H9 (cell line): ENCODE measurements at regions not wholly inside any gene's neighbourhood (a gene's known extent, or its start where the extent isn't known, plus 50 kb on each side); places are given as distances from the start of the nearest gene placed in this dataset.

Source experiments
- DNase-seq: peaks from one replicate; pipeline ENCODE4 v3.0.0-alpha.2; 2017
- H2AFZ ChIP-seq: one replicate; pipeline ENCODE4 v1.6.1; 2013; ENCODE audit warnings: mild to moderate bottlenecking, low read length, control low read depth, moderate library complexity
- H2AK5ac ChIP-seq: 2 replicates; pipeline ENCODE4 v1.6.1; 2013; ENCODE audit warnings: low read length, control low read depth, mixed read lengths; ENCODE audit not compliant: insufficient read length
- H2BK120ac ChIP-seq: one replicate; pipeline ENCODE4 v1.6.1; 2013; ENCODE audit warnings: low read depth, mild to moderate bottlenecking, low read length, control low read depth, inconsistent platforms; ENCODE audit not compliant: poor library complexity, severe bottlenecking
- H2BK12ac ChIP-seq: 2 replicates; pipeline ENCODE4 v1.6.1; 2013; ENCODE audit warnings: low read length, control low read depth, mixed read lengths, low read depth; ENCODE audit not compliant: insufficient read length
- H2BK15ac ChIP-seq: 2 replicates; pipeline ENCODE4 v1.6.1; 2013; ENCODE audit warnings: low read depth, low read length, control low read depth
- H2BK20ac ChIP-seq: one replicate; pipeline ENCODE4 v1.6.1; 2013; ENCODE audit warnings: low read depth, mild to moderate bottlenecking, low read length, control low read depth, inconsistent platforms; ENCODE audit not compliant: poor library complexity, severe bottlenecking
- H2BK5ac ChIP-seq: 2 replicates; pipeline ENCODE4 v1.6.1; 2013; ENCODE audit warnings: low read length, control low read depth, mixed read lengths; ENCODE audit not compliant: insufficient read length
- H3K14ac ChIP-seq: 2 replicates; pipeline ENCODE4 v1.6.1; 2013; ENCODE audit warnings: low read length, control low read depth; ENCODE audit not compliant: insufficient read depth
- H3K18ac ChIP-seq: 2 replicates; pipeline ENCODE4 v1.6.1; 2013; ENCODE audit warnings: low read depth, mild to moderate bottlenecking, mixed read lengths, low read length, control low read depth; ENCODE audit not compliant: insufficient read length
- H3K23ac ChIP-seq: 2 replicates; pipeline ENCODE4 v1.6.1; 2013; ENCODE audit warnings: low read length, control low read depth, mixed read lengths, low read depth; ENCODE audit not compliant: insufficient read length
- H3K23me2 ChIP-seq: 2 replicates; pipeline ENCODE4 v1.6.1; 2013; ENCODE audit warnings: low read depth, mild to moderate bottlenecking, mixed read lengths, low read length, control low read depth; ENCODE audit not compliant: insufficient read length, poor library complexity, severe bottlenecking
- H3K27ac ChIP-seq: 2 replicates; pipeline ENCODE4 v1.5.1; 2013; ENCODE audit warnings: low read length, control low read depth, mixed read lengths, low read depth; ENCODE audit not compliant: insufficient read length
- H3K27me3 ChIP-seq: 2 replicates; pipeline ENCODE4 v1.6.1; 2013; ENCODE audit warnings: low read length, control low read depth, inconsistent platforms; ENCODE audit not compliant: insufficient read depth
- H3K4ac ChIP-seq: 2 replicates; pipeline ENCODE4 v1.6.1; 2013; ENCODE audit warnings: low read depth, mild to moderate bottlenecking, control low read depth, inconsistent platforms, low read length, moderate library complexity
- H3K4me1 ChIP-seq: 2 replicates; pipeline ENCODE4 v1.6.1; 2013; ENCODE audit warnings: low read length, control low read depth, inconsistent platforms; ENCODE audit not compliant: insufficient read depth
- H3K4me2 ChIP-seq: 2 replicates; pipeline ENCODE4 v1.6.1; 2013; ENCODE audit warnings: low read length, control low read depth, mixed read lengths; ENCODE audit not compliant: insufficient read length, insufficient read depth
- H3K56ac ChIP-seq: 2 replicates; pipeline ENCODE4 v1.6.1; 2013; ENCODE audit warnings: low read depth, mild to moderate bottlenecking, mixed read lengths, low read length, control low read depth; ENCODE audit not compliant: insufficient read length
- H3K79me1 ChIP-seq: 2 replicates; pipeline ENCODE4 v1.6.1; 2013; ENCODE audit warnings: low read depth, mild to moderate bottlenecking, moderate library complexity, low read length, control low read depth, inconsistent platforms; ENCODE audit not compliant: insufficient read depth, poor library complexity, severe bottlenecking
- H3K79me2 ChIP-seq: 2 replicates; pipeline ENCODE4 v1.6.1; 2013; ENCODE audit warnings: low read length, control low read depth, inconsistent platforms; ENCODE audit not compliant: insufficient read depth
- H3K9ac ChIP-seq: 2 replicates; pipeline ENCODE4 v1.6.1; 2013; ENCODE audit warnings: low read length, control low read depth, mixed read lengths; ENCODE audit not compliant: insufficient read length; ENCODE audit errors: extremely low read depth
- H3K9me3 ChIP-seq: one replicate; pipeline ENCODE4 v1.6.1; 2013; ENCODE audit warnings: low read depth, low read length, inconsistent platforms; ENCODE audit not compliant: control insufficient read depth
- H3T11ph ChIP-seq: one replicate; pipeline ENCODE4 v1.6.1; 2013; ENCODE audit warnings: mild to moderate bottlenecking, low read length, control low read depth, inconsistent platforms
- H4K20me1 ChIP-seq: one replicate; pipeline ENCODE4 v1.6.1; 2013; ENCODE audit not compliant: control insufficient read depth, insufficient read length, insufficient read depth
- H4K5ac ChIP-seq: 2 replicates; pipeline ENCODE4 v1.6.1; 2013; ENCODE audit warnings: low read depth, mild to moderate bottlenecking, mixed read lengths, low read length, control low read depth; ENCODE audit not compliant: insufficient read length
- H4K8ac ChIP-seq: replicated peaks from 2 replicates; pipeline ENCODE4 v1.6.1; 2013; ENCODE audit warnings: low read length, control low read depth, mixed read lengths, low read depth; ENCODE audit not compliant: insufficient read length
- H4K91ac ChIP-seq: 2 replicates; pipeline ENCODE4 v1.6.1; 2013; ENCODE audit warnings: low read depth, mild to moderate bottlenecking, moderate library complexity, mixed read lengths, low read length, control low read depth; ENCODE audit not compliant: insufficient read length
- H3K27ac Mint-ChIP-seq, 3 experiments: 2 replicates in 2 of 3; 3 replicates in 1 of 3; pipeline ENCODE4 v1.8.0; 2020 to 2021; ENCODE audit warnings: mixed read lengths in 3 of 3, mild to moderate bottlenecking in 1 of 3, moderate library complexity in 1 of 3
- H3K27me3 Mint-ChIP-seq: 2 replicates; pipeline ENCODE4 v1.8.0; 2021; ENCODE audit warnings: low read depth, mild to moderate bottlenecking, moderate library complexity, mixed read lengths
- H3K36me3 Mint-ChIP-seq, 3 experiments: 2 replicates in 2 of 3; 3 replicates in 1 of 3; pipeline ENCODE4 v1.8.0; 2020 to 2021; ENCODE audit warnings: low read depth in 3 of 3, mixed read lengths in 3 of 3; ENCODE audit not compliant: insufficient read depth in 1 of 3
- H3K4me1 Mint-ChIP-seq, 2 experiments: 2 replicates each; pipeline ENCODE4 v1.8.0; 2020; ENCODE audit warnings: mixed read lengths in 2 of 2
- H3K4me3 Mint-ChIP-seq, 2 experiments: 2 replicates in 1 of 2; 3 replicates in 1 of 2; pipeline ENCODE4 v1.8.0; 2020 to 2021; ENCODE audit warnings: mild to moderate bottlenecking in 2 of 2, mixed read lengths in 2 of 2, moderate library complexity in 1 of 2
- H3K9me3 Mint-ChIP-seq, 2 experiments: 2 replicates in 1 of 2; 3 replicates in 1 of 2; pipeline ENCODE4 v1.8.0; 2020; ENCODE audit warnings: mild to moderate bottlenecking in 2 of 2, mixed read lengths in 2 of 2, moderate library complexity in 1 of 2
- TF ChIP-seq, protein P1 (sequence below): fragments of 200-600 bp; sonication (generic); conservative IDR thresholded peaks from 3 replicates; pipeline ENCODE4 v1.8.0; 2021; ENCODE audit warnings: antibody characterized with exemption, mild to moderate bottlenecking

- no peak overlapping the region for H2BK5ac ChIP-seq
- DNase-seq: no peak
- TF ChIP-seq, protein P1, sequence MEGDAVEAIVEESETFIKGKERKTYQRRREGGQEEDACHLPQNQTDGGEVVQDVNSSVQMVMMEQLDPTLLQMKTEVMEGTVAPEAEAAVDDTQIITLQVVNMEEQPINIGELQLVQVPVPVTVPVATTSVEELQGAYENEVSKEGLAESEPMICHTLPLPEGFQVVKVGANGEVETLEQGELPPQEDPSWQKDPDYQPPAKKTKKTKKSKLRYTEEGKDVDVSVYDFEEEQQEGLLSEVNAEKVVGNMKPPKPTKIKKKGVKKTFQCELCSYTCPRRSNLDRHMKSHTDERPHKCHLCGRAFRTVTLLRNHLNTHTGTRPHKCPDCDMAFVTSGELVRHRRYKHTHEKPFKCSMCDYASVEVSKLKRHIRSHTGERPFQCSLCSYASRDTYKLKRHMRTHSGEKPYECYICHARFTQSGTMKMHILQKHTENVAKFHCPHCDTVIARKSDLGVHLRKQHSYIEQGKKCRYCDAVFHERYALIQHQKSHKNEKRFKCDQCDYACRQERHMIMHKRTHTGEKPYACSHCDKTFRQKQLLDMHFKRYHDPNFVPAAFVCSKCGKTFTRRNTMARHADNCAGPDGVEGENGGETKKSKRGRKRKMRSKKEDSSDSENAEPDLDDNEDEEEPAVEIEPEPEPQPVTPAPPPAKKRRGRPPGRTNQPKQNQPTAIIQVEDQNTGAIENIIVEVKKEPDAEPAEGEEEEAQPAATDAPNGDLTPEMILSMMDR: no peak
- H3K27ac Mint-ChIP-seq: no peak overlapping the region
- H3T11ph ChIP-seq: no peak overlapping the region
- H3K79me1 ChIP-seq: no peaks in the 10 kb centered on the region
- no peak overlapping the region for H3K4me2 ChIP-seq
- no peak overlapping the region for H2AK5ac ChIP-seq
- H3K23ac ChIP-seq: no peak overlapping the region
- no peaks in the 10 kb centered on the region for H3K23me2 ChIP-seq
- no peak overlapping the region for H3K27ac ChIP-seq
- 0 out of 2 replicates have a peak, but pooled peaks cover 3% of the 10 kb centered on the region for H3K4me1 ChIP-seq
- H3K27me3 ChIP-seq: no peaks in the 10 kb centered on the region
- no peak overlapping the region for H3K9ac ChIP-seq
- H4K20me1 ChIP-seq: no peaks in the 10 kb centered on the region
- no peak overlapping the region for H3K18ac ChIP-seq
- H3K4ac ChIP-seq: no peak overlapping the region
- H3K4me1 Mint-ChIP-seq: peaks cover 23 to 30% of the 10 kb centered on the region in 2 experiments
- no peaks in the 10 kb centered on the region for H3K9me3 ChIP-seq
- no peak overlapping the region for H4K8ac ChIP-seq
- no peak overlapping the region for H3K56ac ChIP-seq
- no peaks in the 10 kb centered on the region for H3K27me3 Mint-ChIP-seq
- H3K14ac ChIP-seq: no peak overlapping the region
- H4K5ac ChIP-seq: no peak overlapping the region
- H4K91ac ChIP-seq: no peak overlapping the region
- no peak overlapping the region for H2BK120ac ChIP-seq
- H3K4me3 Mint-ChIP-seq: no peak overlapping the region
- H2BK20ac ChIP-seq: no peak overlapping the region
- H3K9me3 Mint-ChIP-seq: no peaks in the 10 kb centered on the region
- no peaks in the 10 kb centered on the region; a peak in 1 of 7 replicates for H3K36me3 Mint-ChIP-seq
- H3K79me2 ChIP-seq: no peaks in the 10 kb centered on the region
- no peak overlapping the region for H2AFZ ChIP-seq
- no peak overlapping the region for H2BK15ac ChIP-seq
- H2BK12ac ChIP-seq: no peak overlapping the region
Observed at GRCh38 chr3:159632851-159633250, 355.8 kb upstream of the IL12A start.
